GM12891 (cell line): ENCODE measurements at regions not wholly inside any gene's neighbourhood (a gene's known extent, or its start where the extent isn't known, plus 50 kb on each side); places are given as distances from the start of the nearest gene placed in this dataset.

ENCODE experiments used
- PAX5 ChIP-seq: IDR thresholded peaks from 2 replicates; pipeline ENCODE4 v1.6.1; 2011; ENCODE audit warnings: low read length, moderate library complexity, mild to moderate bottlenecking; ENCODE audit not compliant: insufficient read depth, severe bottlenecking
- POLR2A ChIP-seq: IDR thresholded peaks from 2 replicates; pipeline ENCODE4 v1.6.1; 2011; ENCODE audit warnings: low read depth, low read length, control low read depth
- POLR2AphosphoS5 ChIP-seq: IDR thresholded peaks from 2 replicates; pipeline ENCODE4 v1.6.1; 2011; ENCODE audit warnings: low read depth, low read length, control low read depth
- POU2F2 ChIP-seq: IDR thresholded peaks from 2 replicates; pipeline ENCODE4 v1.6.1; 2011; ENCODE audit warnings: low read depth, mild to moderate bottlenecking, control low read depth, low read length, moderate library complexity
- SPI1 ChIP-seq: IDR thresholded peaks from 2 replicates; pipeline ENCODE4 v1.6.1; 2011; ENCODE audit warnings: low read depth, low read length, control low read depth
- TAF1 ChIP-seq: IDR thresholded peaks from 2 replicates; pipeline ENCODE4 v1.6.1; 2011; ENCODE audit warnings: low read depth, low read length, control low read depth

DNA sequence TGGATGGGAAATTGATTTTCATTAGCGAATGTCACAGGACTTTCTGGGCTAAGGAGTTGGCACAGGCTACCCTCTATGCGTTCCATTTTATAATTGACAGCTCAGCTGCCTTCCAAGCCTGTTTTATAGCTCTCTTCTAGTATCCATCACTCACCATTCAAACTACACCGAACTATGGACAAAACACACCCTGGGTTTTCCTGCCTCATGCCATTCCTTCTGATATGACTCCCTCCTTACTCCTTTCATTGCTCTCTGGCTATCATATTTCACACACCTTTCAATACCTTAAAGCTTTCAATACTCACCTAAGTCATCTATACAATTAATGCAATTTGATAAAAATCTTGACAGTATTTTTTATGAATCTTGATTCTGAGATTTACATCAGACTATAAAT is 181.3 kb downstream of the RAP2A start:
- TF ChIP-seq PAX5: no peak
- no peak for TF ChIP-seq POLR2AphosphoS5
- no peak for TF ChIP-seq POLR2A
- no peak for TF ChIP-seq SPI1
- no peak for TF ChIP-seq TAF1
- TF ChIP-seq POU2F2: no peak
